Gastroesophageal sphincter (tissue), 4 donors: ENCODE measurements at regions not wholly inside any gene's neighbourhood (a gene's known extent, or its start where the extent isn't known, plus 50 kb on each side); places are given as distances from the start of the nearest gene placed in this dataset.

ENCODE experiments used
- ATAC-seq: fragments of 150-250 bp; one replicate; pipeline ENCODE4 v1.9.1; 2016; ENCODE audit warnings: mild to moderate bottlenecking, moderate library complexity
- H3K27ac ChIP-seq, 4 donors: fragments of 200-600 bp; sonication (generic) in 3 of 4; 1 replicate in 3 of 4; 2 replicates in 1 of 4; pipeline ENCODE4 v1.5.1; 2016 to 2019
- H3K27me3 ChIP-seq: fragments of 200-600 bp; sonication (generic); one replicate; pipeline ENCODE4 v1.5.1; 2019
- H3K36me3 ChIP-seq, 2 donors: fragments of 200-600 bp; sonication (generic); one replicate each; pipeline ENCODE4 v1.5.1; 2019; ENCODE audit warnings: control low read depth in 1 of 2
- H3K4me1 ChIP-seq, 3 donors: fragments of 200-600 bp; sonication (generic); 1 replicate in 2 of 3; 2 replicates in 1 of 3; pipeline ENCODE4 v1.5.1; 2016 to 2019; ENCODE audit warnings: control low read depth in 2 of 3
- H3K4me3 ChIP-seq, 2 donors: fragments of 200-600 bp; sonication (generic); one replicate each; pipeline ENCODE4 v1.5.1; 2019; ENCODE audit warnings: mild to moderate bottlenecking in 1 of 2, moderate library complexity in 1 of 2
- H3K9me3 ChIP-seq, 3 donors: fragments of 200-600 bp; sonication (generic); one replicate each; pipeline ENCODE4 v1.5.1; 2017 to 2019; ENCODE audit warnings: control low read depth in 2 of 3
- EP300 ChIP-seq: sonication (generic); formaldehyde crosslinking; IDR thresholded peaks from one replicate; pipeline ENCODE4 v1.6.1; 2017; ENCODE audit warnings: antibody characterized with exemption, mild to moderate bottlenecking
- POLR2A ChIP-seq, 2 donors: fragments of 450-650 bp; IDR thresholded peaks; one replicate each; pipeline ENCODE4 v1.6.1; 2017; ENCODE audit warnings: antibody characterized with exemption in 2 of 2, mild to moderate bottlenecking in 2 of 2, moderate library complexity in 1 of 2
- POLR2AphosphoS5 ChIP-seq: sonication (generic); formaldehyde crosslinking; IDR thresholded peaks from one replicate; pipeline ENCODE4 v1.6.1; 2017; ENCODE audit warnings: antibody characterized with exemption
- WGBS, 2 donors: methylation state at CpG; one replicate each; pipeline ENCODE4 v1.1.5; 2018; ENCODE audit warnings: low coverage in 1 of 2; 5-methylcytosine and 5-hydroxymethylcytosine counted together
- TF ChIP-seq, protein P1 (sequence below), 4 experiments: fragments of 200-600 bp in 2 of 4; fragments of 450-650 bp in 2 of 4; sonication (generic) in 1 of 4; IDR thresholded peaks; one replicate each; pipeline ENCODE4 v1.5.1; 2017 to 2019; ENCODE audit warnings: antibody characterized with exemption in 4 of 4, mild to moderate bottlenecking in 2 of 4, moderate library complexity in 2 of 4

DNA sequence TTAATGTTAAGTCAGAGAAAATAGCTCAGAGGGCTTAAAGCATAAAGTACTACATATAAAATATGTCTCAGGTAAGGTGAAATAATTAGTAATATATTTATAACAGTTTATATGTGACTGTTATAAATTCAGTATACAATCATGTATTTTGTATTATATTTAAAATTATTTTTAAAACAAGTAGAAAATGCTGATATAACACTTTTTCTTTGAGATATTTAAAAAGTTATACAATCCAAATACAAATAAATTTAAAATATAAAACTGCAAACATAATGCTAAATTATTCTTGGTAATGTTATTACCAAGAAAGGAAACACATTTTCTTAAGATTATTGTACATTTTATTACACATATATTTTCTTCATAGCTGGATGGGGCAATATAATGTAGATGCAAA is 539.9 kb upstream of the CDH9 start:
- H3K36me3 ChIP-seq: no peaks in the 10 kb centered on the region

GRCh38 chr5:27571681-27572080 is 533.3 kb upstream of the CDH9 start:
- Histone ChIP-seq H3K36me3 (no peaks in the 10 kb centered on the region), H3K4me3 (no peak overlapping the region), H3K27me3 (no peaks in the 10 kb centered on the region), H3K9me3 (no peaks in the 10 kb centered on the region), H3K27ac (no peak overlapping the region), H3K4me1 (no peaks in the 10 kb centered on the region)
- TF ChIP-seq EP300 (no peak), POLR2AphosphoS5 (no peak), POLR2A (IDR thresholded peaks at IDR 0.05) (no peak)
- TF ChIP-seq, protein P1, sequence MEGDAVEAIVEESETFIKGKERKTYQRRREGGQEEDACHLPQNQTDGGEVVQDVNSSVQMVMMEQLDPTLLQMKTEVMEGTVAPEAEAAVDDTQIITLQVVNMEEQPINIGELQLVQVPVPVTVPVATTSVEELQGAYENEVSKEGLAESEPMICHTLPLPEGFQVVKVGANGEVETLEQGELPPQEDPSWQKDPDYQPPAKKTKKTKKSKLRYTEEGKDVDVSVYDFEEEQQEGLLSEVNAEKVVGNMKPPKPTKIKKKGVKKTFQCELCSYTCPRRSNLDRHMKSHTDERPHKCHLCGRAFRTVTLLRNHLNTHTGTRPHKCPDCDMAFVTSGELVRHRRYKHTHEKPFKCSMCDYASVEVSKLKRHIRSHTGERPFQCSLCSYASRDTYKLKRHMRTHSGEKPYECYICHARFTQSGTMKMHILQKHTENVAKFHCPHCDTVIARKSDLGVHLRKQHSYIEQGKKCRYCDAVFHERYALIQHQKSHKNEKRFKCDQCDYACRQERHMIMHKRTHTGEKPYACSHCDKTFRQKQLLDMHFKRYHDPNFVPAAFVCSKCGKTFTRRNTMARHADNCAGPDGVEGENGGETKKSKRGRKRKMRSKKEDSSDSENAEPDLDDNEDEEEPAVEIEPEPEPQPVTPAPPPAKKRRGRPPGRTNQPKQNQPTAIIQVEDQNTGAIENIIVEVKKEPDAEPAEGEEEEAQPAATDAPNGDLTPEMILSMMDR (IDR thresholded peaks at IDR 0.05): no peak
- WGBS, 2 donors: 62 to 100% methylated on average over 1 to 2 of the region's 4 CpGs
- no peak for ATAC-seq

More for the DNA sequence above, 539.9 kb upstream of the CDH9 start:
- H3K9me3 ChIP-seq: no peaks in the 10 kb centered on the region
- H3K27me3 ChIP-seq: no peaks in the 10 kb centered on the region
- H3K27ac ChIP-seq: no peak overlapping the region
- TF ChIP-seq, protein P1 (IDR thresholded peaks at IDR 0.05): no peak
- no peak for TF ChIP-seq POLR2A (IDR thresholded peaks at IDR 0.05)
- TF ChIP-seq POLR2AphosphoS5: no peak
- no peak for TF ChIP-seq EP300
- no peaks in the 10 kb centered on the region for H3K4me1 ChIP-seq
- ATAC-seq: no peak
- H3K4me3 ChIP-seq: no peak overlapping the region

GRCh38 chr5:27568811-27569210 is 530.4 kb upstream of the CDH9 start:
- no peak for ATAC-seq
- 69 to 78% methylated on average over 2 of the region's 2 CpGs for WGBS, 2 donors
- H3K9me3 ChIP-seq: no peaks in the 10 kb centered on the region
- H3K4me1 ChIP-seq: no peaks in the 10 kb centered on the region
- no peaks in the 10 kb centered on the region for H3K27me3 ChIP-seq
- H3K27ac ChIP-seq: no peak overlapping the region
- H3K4me3 ChIP-seq: no peak overlapping the region
- H3K36me3 ChIP-seq: no peaks in the 10 kb centered on the region
- TF ChIP-seq POLR2A (IDR thresholded peaks at IDR 0.05) (no peak), POLR2AphosphoS5 (no peak), EP300 (no peak)
- TF ChIP-seq, protein P1 (IDR thresholded peaks at IDR 0.05): no peak

- TF ChIP-seq, protein P1 (IDR thresholded peaks at IDR 0.05): no peak
- TF ChIP-seq POLR2A (IDR thresholded peaks at IDR 0.05): no peak
- no peak for TF ChIP-seq EP300
- no peak for TF ChIP-seq POLR2AphosphoS5
- no peaks in the 10 kb centered on the region for H3K36me3 ChIP-seq
- no peak overlapping the region for H3K4me3 ChIP-seq
- H3K27ac ChIP-seq: no peak overlapping the region
- ATAC-seq: no peak
- 80 to 96% methylated on average over 8 to 15 of the region's 16 CpGs for WGBS, 2 donors
- H3K4me1 ChIP-seq: no peaks in the 10 kb centered on the region
- no peaks in the 10 kb centered on the region for H3K9me3 ChIP-seq
- H3K27me3 ChIP-seq: no peaks in the 10 kb centered on the region
Observed at GRCh38 chr5:27561408-27561807, 523.0 kb upstream of the CDH9 start.

GRCh38 chr5:27548484-27548883 is 510.1 kb upstream of the CDH9 start:
- H3K27me3 ChIP-seq: no peaks in the 10 kb centered on the region
- peaks cover 0 to 6% (median 0%) of the 10 kb centered on the region in 3 donors for H3K9me3 ChIP-seq
- H3K4me1 ChIP-seq: no peaks in the 10 kb centered on the region
- no peak overlapping the region for H3K4me3 ChIP-seq
- 21 to 39% methylated on average over 2 of the region's 2 CpGs for WGBS, 2 donors
- ATAC-seq: no peak
- no peak overlapping the region for H3K27ac ChIP-seq
- no peak for TF ChIP-seq POLR2AphosphoS5
- no peak for TF ChIP-seq POLR2A (IDR thresholded peaks at IDR 0.05)
- TF ChIP-seq, protein P1 (IDR thresholded peaks at IDR 0.05): no peak
- TF ChIP-seq EP300: no peak
- H3K36me3 ChIP-seq: no peaks in the 10 kb centered on the region
